ENCODE measurements at regions not wholly inside any gene's neighbourhood (a gene's known extent, or its start where the extent isn't known, plus 50 kb on each side); places are given as distances from the start of the nearest gene placed in this dataset.

- TF ChIP-seq, protein P1, sequence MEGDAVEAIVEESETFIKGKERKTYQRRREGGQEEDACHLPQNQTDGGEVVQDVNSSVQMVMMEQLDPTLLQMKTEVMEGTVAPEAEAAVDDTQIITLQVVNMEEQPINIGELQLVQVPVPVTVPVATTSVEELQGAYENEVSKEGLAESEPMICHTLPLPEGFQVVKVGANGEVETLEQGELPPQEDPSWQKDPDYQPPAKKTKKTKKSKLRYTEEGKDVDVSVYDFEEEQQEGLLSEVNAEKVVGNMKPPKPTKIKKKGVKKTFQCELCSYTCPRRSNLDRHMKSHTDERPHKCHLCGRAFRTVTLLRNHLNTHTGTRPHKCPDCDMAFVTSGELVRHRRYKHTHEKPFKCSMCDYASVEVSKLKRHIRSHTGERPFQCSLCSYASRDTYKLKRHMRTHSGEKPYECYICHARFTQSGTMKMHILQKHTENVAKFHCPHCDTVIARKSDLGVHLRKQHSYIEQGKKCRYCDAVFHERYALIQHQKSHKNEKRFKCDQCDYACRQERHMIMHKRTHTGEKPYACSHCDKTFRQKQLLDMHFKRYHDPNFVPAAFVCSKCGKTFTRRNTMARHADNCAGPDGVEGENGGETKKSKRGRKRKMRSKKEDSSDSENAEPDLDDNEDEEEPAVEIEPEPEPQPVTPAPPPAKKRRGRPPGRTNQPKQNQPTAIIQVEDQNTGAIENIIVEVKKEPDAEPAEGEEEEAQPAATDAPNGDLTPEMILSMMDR (IDR thresholded peaks at IDR 0.05; ENCODE audit: poor library complexity) = no peak
- TF ChIP-seq EZH2phosphoT487 (IDR thresholded peaks at IDR 0.05; ENCODE audit: low read depth, severe bottlenecking, unreplicated experiment) (no peak), EZH2 (IDR thresholded peaks at IDR 0.05; ENCODE audit: borderline replicate concordance) (no peak)
Observed at GRCh38 chr6:146883640-146884531, 285.1 kb downstream of the ADGB start.

Measured in hepatocyte (in vitro differentiated cells).